A673 (cell line): ENCODE measurements at regions not wholly inside any gene's neighbourhood (a gene's known extent, or its start where the extent isn't known, plus 50 kb on each side); places are given as distances from the start of the nearest gene placed in this dataset.

Experiments used
- BruUV-seq: library from RNA; stranded (reverse); fragments of 400-500 nt; replicated peaks from 2 replicates; lab custom pipeline; 2021; lab: Mats Ljungman, UMichigan
- CTCF ChIA-PET: fragments of 300-600 bp; sonication (Branson Sonifier 250); formaldehyde crosslinking; loops from one replicate; lab custom pipeline; 2022; ENCODE audit warnings: antibody characterized with exemption; lab: Charles Lee
- POLR2A ChIA-PET: fragments of 300-600 bp; sonication (Branson Sonifier 250); formaldehyde crosslinking; loops from one replicate; lab custom pipeline; 2022; ENCODE audit warnings: antibody characterized with exemption; ENCODE audit not compliant: low non-redundant PET; lab: Charles Lee
- DNase-seq: peaks from one replicate; pipeline ENCODE4 v3.0.0-alpha.2; 2015; ENCODE audit warnings: low spot score
- H3K27ac ChIP-seq: fragments of 200-600 bp; sonication (generic); 2 replicates; pipeline ENCODE4 v1.5.1; 2016; ENCODE audit warnings: mixed run types, low read depth, mild to moderate bottlenecking, mixed read lengths, antibody characterized with exemption, low read length; ENCODE audit not compliant: poor library complexity, severe bottlenecking
- H3K27me3 ChIP-seq: fragments of 200-600 bp; sonication (generic); replicated peaks from 2 replicates; pipeline ENCODE4 v1.6.1; 2017; ENCODE audit warnings: mixed run types, low read depth, mild to moderate bottlenecking, mixed read lengths, antibody characterized with exemption, low read length; ENCODE audit not compliant: insufficient read depth, poor library complexity
- H3K36me3 ChIP-seq: fragments of 200-600 bp; sonication (generic); 2 replicates; pipeline ENCODE4 v1.6.1; 2016; ENCODE audit warnings: mixed run types, mild to moderate bottlenecking, mixed read lengths, antibody characterized with exemption, low read length; ENCODE audit not compliant: insufficient read depth, poor library complexity, severe bottlenecking
- H3K4me1 ChIP-seq: fragments of 200-600 bp; sonication (generic); 2 replicates; pipeline ENCODE4 v1.6.1; 2017; ENCODE audit warnings: mixed run types, mild to moderate bottlenecking, mixed read lengths, antibody characterized with exemption, low read length; ENCODE audit not compliant: insufficient read depth, poor library complexity, severe bottlenecking
- H3K4me3 ChIP-seq: fragments of 200-600 bp; sonication (generic); 2 replicates; pipeline ENCODE4 v1.5.1; 2016; ENCODE audit warnings: low read depth, mixed run types, mild to moderate bottlenecking, mixed read lengths, low read length; ENCODE audit not compliant: poor library complexity, severe bottlenecking
- H3K9me3 ChIP-seq: fragments of 200-600 bp; sonication (generic); 2 replicates; pipeline ENCODE4 v1.6.1; 2016; ENCODE audit warnings: mixed run types, low read depth, mild to moderate bottlenecking, mixed read lengths, antibody characterized with exemption, low read length; ENCODE audit not compliant: poor library complexity, severe bottlenecking
- CTCF ChIP-seq: fragments of 300-800, 200-600 bp; sonication (generic); conservative IDR thresholded peaks from 2 replicates; pipeline ENCODE4 v1.5.1; 2017; ENCODE audit warnings: low read depth, mild to moderate bottlenecking, antibody characterized with exemption, low read length, moderate library complexity, mixed read lengths
- EZH2 ChIP-seq: fragments of 200-600 bp; sonication (generic); IDR thresholded peaks from 2 replicates; pipeline ENCODE4 v1.6.1; 2017; ENCODE audit warnings: borderline replicate concordance, low read depth, mild to moderate bottlenecking, mixed read lengths, antibody characterized with exemption, low read length; ENCODE audit not compliant: poor library complexity, severe bottlenecking
- intact Hi-C: fragments of 100-400 bp; cut with micrococcal nuclease; formaldehyde crosslinking; loops from one replicate; pipeline ENCODE4 v1.10.0; 2022; ENCODE audit not compliant: unreplicated experiment

DNA sequence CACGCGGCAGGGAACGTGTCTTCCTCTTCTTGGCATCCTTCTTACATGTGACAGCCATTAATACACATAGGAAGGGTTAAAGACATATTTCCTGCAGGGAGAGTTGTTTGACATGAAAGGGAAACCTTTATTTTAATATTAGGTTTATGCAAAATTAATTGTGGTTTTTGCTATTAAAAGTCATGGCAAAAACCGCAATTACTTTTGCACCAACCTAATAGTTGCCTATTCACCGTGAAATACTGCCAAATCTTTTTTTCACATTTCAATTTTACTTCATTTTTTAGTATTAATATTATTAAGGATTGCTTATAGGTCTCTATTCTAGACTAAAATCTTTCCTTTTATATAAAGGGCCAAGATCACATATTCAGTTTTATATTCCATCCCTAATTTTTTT is 230.4 kb upstream of the PITX2 start:
- no peaks in the 10 kb centered on the region for H3K36me3 ChIP-seq
- no peaks in the 10 kb centered on the region for H3K27me3 ChIP-seq
- ChIA-PET POLR2A (no interaction called here), CTCF (no interaction called here)
- H3K27ac ChIP-seq = no peak overlapping the region
- no TSS peak for BruUV-seq
- no peaks in the 10 kb centered on the region for H3K9me3 ChIP-seq
- TF ChIP-seq CTCF (no peak), EZH2 (no peak)
- H3K4me3 ChIP-seq = no peak overlapping the region
- intact Hi-C loops = no loop called here
- no peaks in the 10 kb centered on the region for H3K4me1 ChIP-seq
- DNase-seq = no peak

GRCh38 chr4:110854021-110854678 is 231.3 kb upstream of the PITX2 start:
- no peaks in the 10 kb centered on the region for H3K4me1 ChIP-seq
- CTCF ChIA-PET = no interaction called here
- H3K36me3 ChIP-seq = no peaks in the 10 kb centered on the region
- POLR2A ChIA-PET = no interaction called here
- DNase-seq = no peak
- H3K9me3 ChIP-seq = no peaks in the 10 kb centered on the region
- intact Hi-C loops = no loop called here
- no TSS peak for BruUV-seq
- H3K4me3 ChIP-seq = no peak overlapping the region
- TF ChIP-seq EZH2 = no peak
- no peak for TF ChIP-seq CTCF
- H3K27ac ChIP-seq = no peak overlapping the region
- no peaks in the 10 kb centered on the region for H3K27me3 ChIP-seq

- no peaks in the 10 kb centered on the region for H3K9me3 ChIP-seq
- H3K36me3 ChIP-seq = no peaks in the 10 kb centered on the region
- H3K4me1 ChIP-seq = peaks cover under 1% of the 10 kb centered on the region
- DNase-seq = no peak
- TF ChIP-seq CTCF (no peak), EZH2 (no peak)
- CTCF ChIA-PET = no interaction called here
- intact Hi-C loops = no loop called here
- no peak overlapping the region for H3K27ac ChIP-seq
- POLR2A ChIA-PET = no interaction called here
- H3K27me3 ChIP-seq = no peaks in the 10 kb centered on the region
- no TSS peak for BruUV-seq
- H3K4me3 ChIP-seq = no peak overlapping the region
Observed at GRCh38 chr4:110860125-110860524, 237.2 kb upstream of the PITX2 start.
